Muscle of back (tissue), 3 donors: ENCODE measurements at regions not wholly inside any gene's neighbourhood (a gene's known extent, or its start where the extent isn't known, plus 50 kb on each side); places are given as distances from the start of the nearest gene placed in this dataset.

Source experiments
- DNase-seq, 3 donors: peaks; one replicate each; pipeline versions ENCODE4 v3.0.0 to v3.0.0-alpha.2; 2013

- DNase-seq: no peak
Measured at GRCh38 chr1:84090447-84091245, 53.4 kb upstream of the PRKACB start.

- no peak for DNase-seq
Measured at GRCh38 chr1:84089867-84090266, 54.2 kb upstream of the PRKACB start.

GRCh38 chr1:84089465-84089864, 54.6 kb upstream of the PRKACB start:
- peak in 1 of 3 donors; percentile 59 for DNase-seq

GRCh38 chr1:84086616-84087015, 57.5 kb upstream of the PRKACB start:
- DNase-seq: no peak

- DNase-seq: no peak
Measured at GRCh38 chr1:84086189-84086588, 57.9 kb upstream of the PRKACB start.

DNA sequence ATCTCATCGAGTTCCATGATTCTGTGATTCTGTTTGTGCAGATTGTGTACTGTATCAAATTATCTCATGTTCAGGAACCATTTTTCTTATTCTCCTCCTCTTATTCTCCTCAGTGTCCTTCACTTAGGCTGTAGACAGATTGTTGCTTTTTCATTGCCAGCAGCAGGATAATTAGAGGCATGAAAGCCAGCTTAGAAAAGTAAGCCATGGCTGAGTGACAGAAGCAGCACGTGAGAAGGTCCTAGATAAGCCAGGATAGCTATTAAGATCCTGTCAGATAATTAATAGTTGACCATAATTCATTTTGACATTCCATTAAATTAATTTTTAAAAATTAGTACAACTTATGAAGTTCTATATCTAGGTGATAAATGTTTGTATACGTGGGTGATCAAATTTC, 60.8 kb upstream of the PRKACB start:
- no peak for DNase-seq

DNA sequence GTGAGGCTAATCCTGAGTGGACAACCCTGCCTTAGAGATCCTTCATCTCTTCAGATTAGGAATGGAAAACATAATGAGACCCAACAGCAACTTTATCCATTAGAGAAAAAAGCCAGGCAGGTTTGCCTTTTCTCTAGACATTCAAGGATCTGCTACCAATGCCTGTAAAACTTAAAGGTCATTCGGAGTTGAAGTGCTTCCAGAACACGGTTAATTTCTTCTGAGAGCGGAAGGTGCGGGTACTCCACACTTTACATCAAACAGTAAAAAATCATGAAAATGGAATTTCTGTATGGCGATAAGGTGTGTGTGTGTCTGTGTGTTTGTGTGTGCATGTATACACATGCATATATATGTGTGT, 65.2 kb upstream of the PRKACB start:
- no peak for DNase-seq

DNA sequence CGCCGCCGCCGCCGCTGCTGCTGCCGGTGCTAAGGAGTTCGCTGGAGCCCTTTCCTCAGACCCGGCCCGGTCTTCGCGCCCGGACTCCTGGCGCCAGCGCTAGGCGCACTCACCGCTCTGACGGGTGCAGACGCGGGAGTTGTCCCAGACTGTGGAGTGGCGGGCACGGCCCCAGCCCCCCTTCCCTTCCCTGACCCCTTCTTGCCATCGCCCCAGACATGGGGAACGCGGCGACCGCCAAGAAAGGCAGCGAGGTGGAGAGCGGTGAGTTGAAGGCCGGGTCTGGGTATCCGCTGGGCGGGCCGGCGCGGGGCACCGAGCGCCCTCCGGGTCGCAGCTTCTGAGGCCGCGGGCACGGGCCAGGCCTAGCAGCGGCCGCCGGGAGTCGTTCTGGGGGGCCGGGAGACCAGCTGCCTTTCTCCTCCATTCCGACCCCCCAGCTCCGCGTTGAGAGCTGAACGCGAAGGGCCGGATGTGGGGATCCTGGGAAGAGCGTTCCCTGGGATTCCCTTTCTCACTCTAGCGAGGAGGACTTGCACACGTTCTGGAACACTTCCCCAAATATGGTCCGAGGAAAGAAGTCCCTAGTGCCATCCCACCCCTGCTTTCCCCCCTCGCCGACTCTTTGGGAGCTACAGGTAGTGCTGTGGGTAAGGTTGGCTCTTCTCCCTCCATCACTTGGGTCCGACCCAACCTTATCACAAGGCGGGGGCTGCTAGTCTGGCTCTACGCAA, 65.8 kb upstream of the PRKACB start:
- peak; percentile 32 to 90 (median 56) for DNase-seq

DNA sequence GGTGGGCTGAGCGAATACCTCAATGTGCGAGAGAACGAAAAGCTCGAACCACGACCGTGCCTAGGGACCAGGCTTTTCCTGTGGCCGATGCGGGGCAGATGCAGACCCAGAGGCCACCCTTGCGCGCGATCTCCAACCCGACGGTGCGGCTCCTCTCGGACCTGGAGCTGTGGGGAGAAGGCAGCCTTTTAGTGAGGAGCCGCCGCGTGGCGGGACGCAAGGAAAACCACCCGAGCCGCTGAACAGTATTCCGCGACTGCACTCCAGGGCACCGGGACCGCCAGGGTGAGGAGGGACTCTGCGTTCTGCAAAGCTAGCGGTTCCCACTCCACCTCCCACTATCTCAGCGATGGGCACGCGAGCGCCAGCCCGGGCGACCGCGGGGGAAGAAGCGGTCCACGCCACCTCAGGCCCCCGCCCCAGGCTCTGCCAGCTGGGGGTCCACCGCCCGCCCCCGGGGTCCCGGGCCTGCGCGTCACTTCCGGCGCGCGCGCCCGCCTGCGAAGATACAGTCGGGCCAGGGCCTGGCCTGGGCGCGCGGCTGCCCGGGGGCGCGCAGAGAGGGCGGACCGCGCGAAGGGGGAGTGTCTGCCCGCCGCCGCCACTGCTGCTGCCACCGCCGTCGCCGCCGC, 66.5 kb upstream of the PRKACB start:
- DNase-seq: peak; percentile 84 to 95 (median 88)

- no peak for DNase-seq
Measured at GRCh38 chr1:84073266-84073665, 70.8 kb upstream of the PRKACB start.

DNA sequence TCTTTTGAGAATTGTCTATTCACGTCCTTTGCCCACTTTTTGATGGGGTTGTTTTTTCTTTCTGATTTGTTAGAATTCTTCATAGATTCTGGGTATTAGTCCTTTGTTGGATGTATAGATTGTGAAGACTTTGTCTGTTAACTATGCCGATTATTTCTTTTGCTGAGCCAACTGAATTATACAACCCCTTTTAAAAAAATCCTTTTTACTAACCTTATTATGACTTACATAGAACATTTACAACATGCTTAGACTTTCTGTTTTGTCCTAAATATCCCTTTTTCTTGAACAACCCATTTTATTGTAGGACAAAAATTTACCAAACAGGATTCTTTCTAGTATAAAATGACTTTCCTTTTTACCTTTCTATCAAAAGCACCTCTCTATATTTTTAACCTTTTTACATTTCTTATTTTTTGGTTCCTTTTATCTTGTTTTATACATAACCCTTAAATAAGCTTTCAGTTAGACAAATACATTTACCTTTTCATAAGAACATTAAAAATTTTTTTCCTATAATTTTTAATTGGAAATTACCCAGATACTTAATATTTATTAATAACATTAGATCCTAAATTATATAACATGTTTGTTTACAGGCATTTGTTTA, 70.4 kb upstream of the TTLL7 start:
- DNase-seq: no peak

GRCh38 chr1:84062496-84062895, 63.6 kb upstream of the TTLL7 start:
- no peak for DNase-seq

DNA sequence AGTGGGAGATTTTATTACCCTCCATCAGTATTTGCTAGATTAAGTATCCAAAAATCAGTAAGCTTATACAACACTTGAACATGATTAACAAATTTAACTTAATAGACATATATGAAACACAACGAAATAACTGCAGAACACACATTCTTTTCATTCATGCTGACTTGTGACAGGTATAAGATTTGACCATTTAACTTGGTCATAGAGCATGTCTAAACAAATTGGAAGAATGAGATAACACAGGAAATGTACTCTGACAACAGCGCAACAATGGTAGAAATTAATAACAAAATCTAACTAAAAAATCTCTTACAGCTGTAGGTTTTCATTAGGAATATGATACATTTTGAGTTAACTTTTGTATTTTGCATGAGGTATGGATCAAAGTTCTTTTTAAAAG, 62.4 kb upstream of the TTLL7 start:
- DNase-seq: no peak

GRCh38 chr1:84060781-84061180, 61.8 kb upstream of the TTLL7 start:
- no peak for DNase-seq

- no peak for DNase-seq
Measured at GRCh38 chr1:84048820-84049219, 49.9 kb upstream of the TTLL7 start.
